GM21360 (cell line): ENCODE measurements at regions not wholly inside any gene's neighbourhood (a gene's known extent, or its start where the extent isn't known, plus 50 kb on each side); places are given as distances from the start of the nearest gene placed in this dataset.

Experiments used
- ATAC-seq: cut with Tn5 transposase; IDR thresholded peaks from one replicate; pipeline ENCODE4 v1.9.1; 2021; ENCODE audit warnings: mild to moderate bottlenecking, moderate library complexity; ENCODE audit not compliant: unreplicated experiment

DNA sequence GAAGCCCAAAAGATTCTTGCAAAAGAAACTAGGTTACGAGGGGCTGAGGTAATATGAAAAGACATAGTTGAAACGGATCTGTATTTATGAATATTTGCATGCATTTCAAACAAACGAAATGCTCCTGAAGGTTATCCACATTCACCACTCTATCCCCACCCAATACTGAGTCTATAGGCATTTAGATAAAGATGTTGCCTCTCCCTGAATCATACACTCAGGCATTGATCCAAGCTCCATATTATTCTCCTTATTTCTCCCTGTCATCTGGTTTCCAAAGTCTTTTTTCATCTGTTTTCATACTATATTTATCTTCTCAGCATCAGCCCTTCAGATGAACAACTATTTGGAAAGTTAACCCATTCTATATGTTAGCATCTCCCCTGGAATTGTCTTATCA, 492.5 kb upstream of the TGFBR2 start:
- ATAC-seq = no peak

DNA sequence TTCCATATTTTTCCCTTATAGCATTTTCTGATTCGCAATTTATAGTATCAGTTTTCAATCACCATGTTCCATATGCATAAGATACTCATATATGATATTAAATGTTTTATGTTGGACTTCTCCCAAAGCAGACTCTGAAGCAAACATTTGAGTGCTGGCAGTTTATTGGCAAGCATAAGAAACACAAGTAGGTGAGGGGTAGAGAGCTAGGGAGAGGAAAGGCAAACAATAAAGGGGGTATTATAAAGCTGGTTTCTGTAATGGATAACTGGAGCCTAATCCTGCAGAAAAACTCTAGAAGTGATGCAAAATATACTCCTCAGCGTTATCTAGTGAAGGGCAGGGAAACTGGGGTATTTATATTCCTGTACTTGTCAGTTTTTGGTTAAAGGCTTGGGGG, 491.5 kb upstream of the TGFBR2 start:
- no peak for ATAC-seq

DNA sequence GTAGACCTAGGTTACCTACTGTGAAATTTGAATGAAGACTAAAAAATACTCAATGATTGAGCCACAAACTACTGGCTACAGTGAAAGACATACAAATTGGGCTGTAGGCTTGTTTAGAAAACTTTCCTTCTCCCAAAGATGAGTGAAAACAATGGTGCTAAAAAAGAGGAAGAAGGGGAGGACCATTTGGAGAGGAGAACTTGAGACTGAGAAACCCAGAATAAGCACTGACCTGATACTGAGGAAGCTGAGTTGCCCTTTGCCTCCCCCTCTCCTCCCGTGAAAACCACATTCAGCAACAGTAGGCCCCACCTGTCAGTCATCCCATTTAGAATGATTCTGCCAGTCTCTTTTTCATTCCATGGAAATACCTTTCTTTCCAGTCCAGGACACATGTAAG, 484.0 kb upstream of the TGFBR2 start:
- no peak for ATAC-seq

DNA sequence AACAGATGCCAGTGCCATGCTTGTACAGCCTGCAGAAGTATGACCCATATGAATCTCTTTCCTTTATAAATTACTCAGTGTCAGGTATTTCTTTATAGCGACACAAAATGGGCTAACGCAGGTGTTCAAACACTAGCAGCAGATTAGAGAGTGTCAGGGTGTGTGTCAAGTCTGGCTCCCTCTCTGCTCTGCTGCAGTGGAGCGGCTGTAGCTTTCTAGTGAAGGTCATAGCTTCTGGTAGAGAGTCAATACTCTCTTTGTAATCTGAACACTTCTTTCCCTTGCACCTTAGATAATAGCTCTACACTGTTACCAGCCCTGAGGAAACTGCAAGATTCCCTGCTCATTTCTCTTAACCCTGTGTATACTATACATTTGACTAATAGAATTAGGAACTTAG, 483.2 kb upstream of the TGFBR2 start:
- no peak for ATAC-seq

DNA sequence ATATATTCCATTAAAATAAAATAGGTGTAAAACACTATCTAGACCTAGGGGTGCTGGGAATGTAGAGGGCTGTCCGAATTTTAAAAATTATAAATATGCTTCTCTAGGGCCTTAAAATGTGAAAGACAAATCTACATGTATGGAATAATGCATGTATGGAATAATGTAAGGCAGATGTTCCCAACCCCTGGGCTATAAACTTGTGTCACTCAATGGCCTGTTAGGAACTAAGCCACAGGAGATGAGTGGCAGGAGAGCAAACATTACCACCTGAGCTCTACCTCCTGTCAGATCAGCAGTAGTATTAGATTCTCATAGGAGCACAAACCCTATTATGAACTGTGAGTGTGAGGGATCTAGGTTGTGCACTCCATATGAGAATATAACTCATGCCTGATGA, 482.6 kb upstream of the TGFBR2 start:
- ATAC-seq = no peak

DNA sequence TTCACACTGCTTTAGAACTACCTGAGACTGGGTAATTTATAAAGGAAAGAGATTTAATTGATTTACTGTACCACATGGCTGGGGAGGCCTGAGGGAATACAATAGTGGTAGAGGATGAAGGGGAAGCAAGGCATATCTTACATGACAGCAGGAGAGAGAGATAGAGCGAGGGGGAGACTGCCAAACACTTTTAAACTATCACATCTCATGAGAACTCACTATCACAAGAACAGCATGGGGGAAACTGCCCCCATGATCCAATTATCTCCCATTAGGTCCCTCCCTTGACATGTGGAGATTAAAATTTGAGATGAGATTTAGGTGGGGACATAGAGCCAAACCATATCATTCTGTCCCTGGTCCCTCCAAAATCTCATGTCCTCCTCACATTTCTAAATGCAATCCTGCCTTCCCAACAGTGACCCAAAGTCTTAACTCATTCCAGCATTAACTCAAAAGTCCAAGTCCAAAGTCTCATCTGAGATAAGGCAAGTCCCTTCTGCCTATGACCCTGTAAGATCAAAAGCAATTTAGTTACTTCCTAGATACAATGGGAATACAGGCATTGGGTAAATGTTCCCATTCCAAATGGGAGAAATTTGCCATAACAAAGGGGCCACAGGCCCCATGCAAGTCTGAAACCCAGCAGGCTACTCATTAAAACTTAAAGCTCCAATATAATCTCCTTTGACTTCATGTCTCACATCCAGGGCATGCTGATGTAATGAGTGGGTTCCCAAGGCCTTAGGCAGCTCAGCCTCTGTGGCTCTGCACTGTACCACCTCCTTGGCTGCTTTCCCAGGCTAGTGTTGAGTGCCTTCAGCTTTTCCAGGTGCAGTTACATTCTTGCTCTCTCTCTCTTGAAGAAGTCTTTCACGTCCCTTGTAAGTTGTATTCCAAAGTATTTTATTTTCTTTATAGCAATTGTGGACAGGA, 481.7 kb upstream of the TGFBR2 start:
- ATAC-seq = no peak

DNA sequence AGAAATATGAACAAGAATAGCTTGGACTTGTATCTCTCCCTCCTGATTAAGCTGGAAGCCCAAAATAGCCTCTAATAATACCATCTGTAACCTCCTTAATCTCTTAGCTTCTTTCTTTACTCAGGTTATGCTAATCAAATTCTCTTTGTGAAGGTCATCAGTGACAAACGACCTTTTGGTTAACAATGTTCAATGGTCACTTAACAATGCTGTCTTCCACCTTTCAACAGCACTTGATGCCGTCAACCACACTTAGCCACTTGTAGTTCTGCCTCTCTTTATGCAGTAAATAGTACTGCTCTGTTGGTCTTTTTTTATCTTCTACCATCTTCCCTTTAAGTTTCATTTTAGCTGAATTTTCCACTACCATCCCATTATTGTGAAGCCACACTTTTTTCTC, 476.6 kb upstream of the TGFBR2 start:
- ATAC-seq = no peak

DNA sequence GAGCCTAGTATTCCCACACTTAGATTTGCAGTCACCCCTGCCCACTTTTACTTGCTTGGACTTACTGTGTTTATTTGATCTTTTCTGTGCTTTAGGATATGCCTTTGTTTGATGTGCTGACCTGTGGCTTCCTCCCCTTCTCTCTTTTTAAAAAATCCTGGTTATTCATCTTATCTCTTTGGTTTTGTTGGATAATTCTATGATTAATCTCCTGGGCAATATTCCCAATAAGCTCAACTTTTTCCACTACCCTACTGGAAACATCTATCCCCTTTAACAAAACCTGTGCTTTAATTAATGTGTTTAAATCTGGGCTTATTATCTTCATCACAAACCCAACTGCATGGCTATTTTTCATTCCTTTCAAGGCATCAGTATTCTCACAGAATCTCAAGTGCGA, 476.0 kb upstream of the TGFBR2 start:
- ATAC-seq = no peak

DNA sequence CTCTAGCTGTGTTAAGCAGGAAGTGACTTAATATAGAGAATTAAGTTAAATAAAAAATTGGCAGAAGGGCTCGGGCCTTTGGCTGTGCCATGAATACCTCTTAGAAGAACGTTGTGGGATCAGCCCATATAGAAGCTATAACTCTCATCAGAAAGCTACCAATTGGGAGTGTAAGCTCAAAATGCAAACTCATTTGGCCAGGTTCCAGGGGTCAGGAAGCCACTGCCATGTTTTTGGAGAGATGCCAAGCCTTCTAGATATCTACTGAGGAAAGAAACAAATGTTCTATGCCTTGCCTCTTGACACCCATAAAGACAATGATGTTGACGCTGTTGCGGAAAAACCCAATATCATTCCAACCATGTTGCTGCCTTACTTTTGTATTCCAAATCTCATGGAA, 475.2 kb upstream of the TGFBR2 start:
- no peak for ATAC-seq

DNA sequence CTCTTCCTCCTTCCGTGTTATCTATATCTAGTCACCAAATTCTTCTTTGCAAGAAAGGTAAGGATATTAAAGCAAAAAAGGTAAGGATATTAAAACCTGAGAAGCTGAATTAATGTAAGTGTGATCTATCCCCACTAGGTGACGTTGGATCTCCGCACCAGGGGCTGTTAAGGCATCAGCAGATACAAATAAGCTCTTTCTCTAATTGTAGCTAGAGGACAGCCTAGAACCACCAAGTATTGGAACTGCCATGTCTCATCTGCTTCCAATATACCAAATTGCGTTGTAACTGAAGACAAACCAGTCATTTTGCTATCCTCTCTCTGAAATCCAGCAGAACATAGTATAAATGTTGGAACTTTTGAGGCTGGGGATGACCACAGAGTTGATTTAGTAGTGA, 471.2 kb upstream of the TGFBR2 start:
- ATAC-seq = no peak

DNA sequence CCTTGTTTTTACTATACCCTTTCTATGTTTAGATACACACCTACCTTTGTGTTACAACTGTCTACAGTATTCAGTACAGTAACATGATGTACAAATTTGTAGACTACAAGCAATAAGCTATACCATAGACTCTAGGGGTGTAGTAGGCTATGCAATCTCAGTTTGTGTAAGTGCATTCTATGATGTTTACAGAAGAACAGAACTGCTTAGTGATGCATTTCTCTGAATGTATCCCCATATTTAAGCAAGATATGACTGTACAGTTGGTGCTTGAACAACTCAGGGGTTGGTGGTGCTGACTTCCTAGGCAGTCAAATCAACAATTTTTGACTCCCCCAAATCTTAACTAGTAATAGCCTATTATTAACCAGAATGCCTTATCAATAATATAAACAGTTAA, 467.1 kb upstream of the TGFBR2 start:
- ATAC-seq = no peak

DNA sequence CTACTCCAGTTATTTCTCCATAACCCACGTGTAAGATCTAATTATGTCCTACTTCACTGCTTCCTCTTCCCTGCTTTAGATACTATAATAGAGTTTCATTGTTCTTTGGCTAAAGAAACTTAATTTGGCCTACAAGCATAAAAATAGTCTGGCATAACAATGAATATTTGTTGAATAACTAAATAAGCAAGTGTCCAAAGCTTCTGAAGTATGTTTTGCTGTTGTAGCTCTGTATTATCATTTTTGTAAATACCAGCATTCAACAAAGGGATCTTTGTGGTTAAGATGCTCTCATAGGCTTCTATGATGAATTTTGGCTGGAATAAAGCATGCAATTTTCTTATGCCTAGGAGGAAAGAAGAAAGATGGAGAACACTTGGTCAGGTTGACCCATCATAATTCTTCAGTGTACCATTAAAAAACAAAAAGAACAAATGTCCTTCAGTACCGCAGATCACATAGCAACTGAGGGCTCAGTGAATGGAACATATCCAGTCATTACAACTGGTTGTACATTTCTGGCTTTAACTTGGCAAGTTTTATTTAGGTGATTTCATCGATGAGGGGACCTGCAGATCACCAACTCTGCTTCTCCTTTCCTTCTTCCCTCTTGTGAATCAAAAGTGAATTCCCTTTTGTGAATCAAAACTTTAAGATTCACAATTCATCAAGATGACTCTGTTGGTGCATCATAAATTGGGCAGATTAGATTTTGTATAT, 465.9 kb upstream of the TGFBR2 start:
- ATAC-seq = no peak

DNA sequence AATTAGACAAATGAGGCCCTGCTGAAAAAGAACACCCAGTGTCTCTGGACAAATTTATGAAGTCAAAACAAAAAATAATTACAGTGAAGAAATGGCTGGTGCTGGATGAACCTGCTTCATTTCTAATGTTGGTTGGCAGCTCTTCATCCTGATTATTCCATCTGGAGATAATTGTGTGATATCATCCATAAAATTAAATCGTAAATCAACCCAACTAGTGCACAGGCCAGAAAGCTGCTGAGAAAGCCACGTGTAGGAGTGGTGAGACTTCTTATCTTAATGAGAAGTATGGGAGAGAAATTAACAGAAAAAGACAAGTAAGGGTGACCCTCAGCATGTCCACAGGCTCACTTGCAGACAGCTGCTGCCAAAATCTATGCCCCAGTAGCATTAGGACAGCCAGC, 465.2 kb upstream of the TGFBR2 start:
- no peak for ATAC-seq

DNA sequence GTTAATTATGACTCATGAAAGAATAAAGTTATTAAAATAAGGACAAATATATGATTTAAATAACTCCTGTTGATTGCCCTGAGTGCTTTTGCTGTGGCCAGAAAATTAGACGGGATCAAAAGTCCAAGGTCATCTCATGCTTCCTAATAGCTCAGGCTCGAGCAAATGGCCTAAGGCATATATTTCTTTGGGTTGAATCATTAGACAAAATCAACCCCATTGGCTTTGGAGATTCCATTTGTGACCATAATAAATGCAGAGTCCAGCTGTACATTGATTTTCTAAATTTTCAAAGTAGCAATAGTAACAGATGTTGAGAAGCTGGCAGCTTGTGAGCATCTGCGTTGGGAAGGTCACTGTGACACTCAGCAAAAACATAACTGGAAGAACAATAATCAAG, 464.5 kb upstream of the TGFBR2 start:
- ATAC-seq = no peak

DNA sequence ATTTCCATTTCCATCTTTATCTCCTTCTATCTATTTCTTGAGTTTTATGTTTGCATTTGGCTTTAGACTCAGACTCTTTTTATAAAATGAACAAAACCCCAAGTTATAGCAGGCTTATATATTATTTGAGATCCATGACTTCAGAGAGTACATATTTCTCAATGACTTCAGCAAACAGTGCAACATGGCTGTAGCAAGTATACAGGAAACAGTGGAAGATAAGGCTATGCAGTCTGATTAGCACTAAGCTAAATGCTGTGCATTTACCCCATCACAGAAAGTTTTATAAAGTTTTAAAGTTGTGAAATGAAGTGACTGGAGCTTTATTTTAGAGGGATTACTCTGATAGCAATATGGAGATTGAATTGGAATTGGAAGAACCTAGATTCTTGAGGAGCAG, 463.5 kb upstream of the TGFBR2 start:
- no peak for ATAC-seq

DNA sequence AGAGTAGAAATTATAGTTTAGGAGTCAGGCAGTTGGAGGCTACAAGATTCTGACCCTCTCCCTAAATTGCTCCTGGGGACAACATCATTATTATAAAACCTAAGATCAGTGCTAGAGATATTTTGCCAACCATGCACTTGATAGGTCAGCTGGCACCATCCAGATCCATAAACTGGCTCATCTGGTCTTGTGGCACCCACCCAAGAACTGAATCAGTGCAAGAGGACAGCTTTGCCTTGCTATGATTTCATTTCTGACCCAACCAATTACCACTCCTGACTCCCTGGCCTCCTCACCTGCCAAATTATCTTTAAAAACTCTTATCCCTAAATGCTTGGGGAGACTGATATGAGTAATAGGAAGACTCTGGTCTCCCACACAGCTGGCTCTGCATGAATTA, 461.1 kb upstream of the TGFBR2 start:
- ATAC-seq = no peak

DNA sequence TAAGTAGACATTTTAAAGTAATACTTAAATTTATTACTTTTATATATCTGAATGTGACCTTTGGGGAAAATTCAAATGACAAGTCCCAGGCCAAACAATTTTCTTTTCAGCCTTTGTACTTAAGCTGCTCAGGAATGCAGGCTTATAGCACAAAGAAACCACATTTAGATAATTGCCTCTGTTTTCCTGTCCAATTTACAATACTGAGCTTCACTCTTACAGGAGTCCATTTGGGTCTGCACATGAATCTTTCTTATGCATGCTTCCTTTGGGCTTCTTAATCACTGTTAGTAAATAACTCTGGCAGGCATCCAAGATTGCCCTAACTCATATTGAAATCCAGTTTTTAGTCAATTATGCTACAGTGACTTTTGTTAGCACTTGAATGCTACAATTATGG, 459.4 kb upstream of the TGFBR2 start:
- no peak for ATAC-seq

DNA sequence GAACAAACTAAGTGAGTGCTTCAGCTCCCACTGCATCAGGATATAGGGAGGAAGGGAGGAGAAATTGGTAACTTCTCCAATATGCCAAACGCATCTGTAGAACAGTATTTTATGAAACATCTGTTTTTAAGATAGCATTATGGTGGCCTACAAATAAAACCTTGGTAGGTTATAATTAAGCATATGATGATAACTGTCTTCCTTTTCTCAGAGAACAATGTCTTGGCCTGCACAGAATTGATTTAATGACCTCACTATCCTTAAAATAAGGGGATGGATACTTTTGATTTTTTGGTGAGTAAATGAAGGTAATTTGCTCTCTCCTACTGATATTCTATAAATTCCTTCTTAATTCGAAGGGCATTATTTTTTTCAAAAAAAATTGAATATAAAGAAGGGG, 451.5 kb upstream of the TGFBR2 start:
- no peak for ATAC-seq

DNA sequence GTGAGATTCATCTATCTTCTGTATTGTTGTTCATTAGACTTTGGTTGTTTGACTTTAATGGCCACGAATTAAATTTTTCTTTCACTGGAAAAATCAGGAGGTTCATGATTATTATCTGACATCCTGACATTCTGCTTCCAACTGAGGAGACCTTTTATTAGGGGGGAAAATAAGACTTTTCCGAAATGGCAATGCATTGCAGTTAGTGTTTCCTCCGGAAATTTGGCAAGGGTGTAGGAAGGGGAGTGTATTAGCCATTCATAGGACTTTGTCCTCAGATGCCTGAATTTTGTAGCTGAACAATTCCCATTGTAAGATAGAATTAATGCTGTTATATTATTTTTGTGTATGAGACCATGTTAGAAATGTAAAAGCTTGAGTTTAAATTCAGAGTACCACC, 450.6 kb upstream of the TGFBR2 start:
- ATAC-seq = no peak

DNA sequence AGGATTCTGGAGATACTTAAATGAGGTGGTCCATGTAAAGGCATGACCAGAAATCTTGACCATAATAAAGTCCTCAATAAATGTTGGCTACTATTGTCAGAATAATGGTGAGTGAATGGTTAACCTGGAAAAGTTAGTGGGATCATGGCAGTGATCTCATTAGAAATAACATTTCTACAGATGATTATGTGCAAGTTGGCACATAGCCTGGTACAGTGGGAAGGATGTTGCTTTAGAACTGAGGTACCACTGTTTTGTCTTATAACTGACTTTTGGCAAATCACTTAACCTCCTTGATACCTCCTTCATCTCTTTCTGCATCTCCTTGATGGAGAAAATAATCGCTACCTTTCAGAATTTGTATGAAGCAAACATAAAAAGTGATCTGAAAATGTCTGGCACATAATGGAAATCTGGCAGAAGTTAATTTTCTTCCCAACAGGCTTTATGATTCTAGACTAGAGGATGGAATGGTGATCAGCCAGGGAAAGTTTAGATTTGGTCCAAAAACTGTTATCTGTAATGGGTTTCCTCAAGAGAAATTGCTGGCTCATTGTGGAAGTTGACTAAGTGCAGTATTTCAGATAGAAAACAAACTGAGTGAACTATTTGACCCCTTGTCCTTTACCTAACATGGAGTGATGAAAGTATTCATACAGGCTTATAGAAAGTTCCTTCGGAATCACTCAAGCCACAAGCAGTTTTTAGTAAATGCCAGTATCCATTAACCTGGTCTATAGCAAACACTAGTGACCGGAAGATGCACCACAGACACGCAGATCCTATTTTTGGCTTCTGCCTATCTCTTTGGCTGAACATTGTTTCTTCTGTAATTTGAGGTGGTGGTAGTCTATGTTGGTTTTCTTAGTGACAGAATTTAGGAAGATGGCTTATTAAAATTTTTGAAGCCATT, 449.6 kb upstream of the TGFBR2 start:
- no peak for ATAC-seq

DNA sequence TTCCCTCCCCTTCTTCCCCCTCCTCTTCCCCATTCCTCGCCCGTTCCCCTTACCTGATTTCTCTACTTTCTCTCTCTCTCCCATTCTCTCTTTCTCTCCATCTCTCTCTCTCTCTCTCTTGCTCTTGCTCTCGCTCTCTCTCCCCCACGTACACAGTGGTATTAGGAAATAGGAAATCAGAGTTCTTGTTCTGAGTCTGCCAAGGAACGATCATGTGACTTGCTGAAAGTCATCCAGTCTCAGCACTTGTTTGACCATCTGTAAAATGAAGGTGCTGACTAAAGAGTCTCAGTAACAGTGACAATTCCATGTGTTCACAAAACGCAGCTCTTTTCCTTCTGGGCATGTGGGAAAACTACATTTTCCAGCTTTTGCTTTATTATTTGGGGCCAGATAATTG, 445.0 kb upstream of the TGFBR2 start:
- ATAC-seq = no peak
